ENCODE measurements at regions not wholly inside any gene's neighbourhood (a gene's known extent, or its start where the extent isn't known, plus 50 kb on each side); places are given as distances from the start of the nearest gene placed in this dataset.

DNA sequence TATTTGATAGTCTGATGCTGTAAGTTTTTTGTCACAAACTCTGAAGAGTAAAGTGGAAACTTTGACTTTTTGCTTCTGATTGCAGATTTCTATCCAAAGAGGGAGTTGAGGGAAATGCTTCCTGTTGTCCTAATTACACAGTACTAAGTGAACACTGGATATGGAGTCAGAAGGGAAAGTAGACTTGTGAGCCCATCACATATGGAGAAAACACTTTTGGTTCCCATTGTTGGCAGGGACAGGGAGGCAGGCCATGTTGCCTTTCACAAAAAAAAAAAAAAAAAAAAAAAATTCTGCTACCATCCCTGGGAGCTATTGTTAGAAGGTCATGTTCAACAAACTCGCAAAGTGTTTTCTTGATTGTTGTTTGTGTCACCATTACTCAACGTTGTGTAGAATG lies 144.3 kb downstream of the RPIA start:
- 66 to 75% methylated on average over 2 of the region's 2 CpGs for WGBS, 2 donors
- Histone ChIP-seq H3K36me3 (no peaks in the 10 kb centered on the region), H3K4me1 (peaks cover 0 to 25% (median 4%) of the 10 kb centered on the region in 9 donors), H3K4me3 (no peak overlapping the region), H3K27ac (peak overlapping the region in 3 of 10 donors; percentile 17 to 35 (median 32)), H3K9me3 (no peaks in the 10 kb centered on the region), H3K27me3 (no peaks in the 10 kb centered on the region)
- DNase-seq (no peak), ATAC-seq (peak in 2 of 8 donors; percentile 63 to 68)
- TF ChIP-seq, protein P1, sequence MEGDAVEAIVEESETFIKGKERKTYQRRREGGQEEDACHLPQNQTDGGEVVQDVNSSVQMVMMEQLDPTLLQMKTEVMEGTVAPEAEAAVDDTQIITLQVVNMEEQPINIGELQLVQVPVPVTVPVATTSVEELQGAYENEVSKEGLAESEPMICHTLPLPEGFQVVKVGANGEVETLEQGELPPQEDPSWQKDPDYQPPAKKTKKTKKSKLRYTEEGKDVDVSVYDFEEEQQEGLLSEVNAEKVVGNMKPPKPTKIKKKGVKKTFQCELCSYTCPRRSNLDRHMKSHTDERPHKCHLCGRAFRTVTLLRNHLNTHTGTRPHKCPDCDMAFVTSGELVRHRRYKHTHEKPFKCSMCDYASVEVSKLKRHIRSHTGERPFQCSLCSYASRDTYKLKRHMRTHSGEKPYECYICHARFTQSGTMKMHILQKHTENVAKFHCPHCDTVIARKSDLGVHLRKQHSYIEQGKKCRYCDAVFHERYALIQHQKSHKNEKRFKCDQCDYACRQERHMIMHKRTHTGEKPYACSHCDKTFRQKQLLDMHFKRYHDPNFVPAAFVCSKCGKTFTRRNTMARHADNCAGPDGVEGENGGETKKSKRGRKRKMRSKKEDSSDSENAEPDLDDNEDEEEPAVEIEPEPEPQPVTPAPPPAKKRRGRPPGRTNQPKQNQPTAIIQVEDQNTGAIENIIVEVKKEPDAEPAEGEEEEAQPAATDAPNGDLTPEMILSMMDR (IDR thresholded peaks at IDR 0.05): no peak
- intact Hi-C loops (cut with DNase I): no loop called here

DNA sequence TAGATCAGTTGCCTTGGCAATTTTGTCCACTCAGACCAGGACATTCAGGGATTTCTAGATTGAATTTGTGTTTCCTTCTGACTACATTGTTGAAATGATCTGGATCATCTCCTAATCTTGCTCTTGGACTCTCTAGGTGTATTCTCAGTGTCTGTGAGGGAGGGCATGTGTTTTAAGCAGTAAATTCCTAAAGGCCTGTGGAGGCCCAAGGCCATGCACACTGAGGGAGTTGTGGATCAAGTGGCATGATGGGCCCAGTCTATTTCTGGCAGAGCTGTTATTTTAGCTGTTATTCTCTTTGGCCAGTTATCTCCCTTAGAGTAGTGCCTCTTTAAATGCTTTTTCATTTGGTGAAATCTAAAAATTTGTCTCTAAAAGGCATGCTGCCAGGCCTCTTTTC lies 144.9 kb downstream of the RPIA start:
- intact Hi-C loops (cut with DNase I): no loop called here
- Histone ChIP-seq H3K27me3 (no peaks in the 10 kb centered on the region), H3K4me1 (peaks cover 0 to 25% (median 4%) of the 10 kb centered on the region in 9 donors), H3K4me3 (no peak overlapping the region), H3K9me3 (no peaks in the 10 kb centered on the region), H3K36me3 (no peaks in the 10 kb centered on the region), H3K27ac (peak overlapping the region in 5 of 10 donors; percentile 3 to 35 (median 24))
- TF ChIP-seq, protein P1 (IDR thresholded peaks at IDR 0.05): no peak
- DNase-seq (no peak), ATAC-seq (no peak)

DNA sequence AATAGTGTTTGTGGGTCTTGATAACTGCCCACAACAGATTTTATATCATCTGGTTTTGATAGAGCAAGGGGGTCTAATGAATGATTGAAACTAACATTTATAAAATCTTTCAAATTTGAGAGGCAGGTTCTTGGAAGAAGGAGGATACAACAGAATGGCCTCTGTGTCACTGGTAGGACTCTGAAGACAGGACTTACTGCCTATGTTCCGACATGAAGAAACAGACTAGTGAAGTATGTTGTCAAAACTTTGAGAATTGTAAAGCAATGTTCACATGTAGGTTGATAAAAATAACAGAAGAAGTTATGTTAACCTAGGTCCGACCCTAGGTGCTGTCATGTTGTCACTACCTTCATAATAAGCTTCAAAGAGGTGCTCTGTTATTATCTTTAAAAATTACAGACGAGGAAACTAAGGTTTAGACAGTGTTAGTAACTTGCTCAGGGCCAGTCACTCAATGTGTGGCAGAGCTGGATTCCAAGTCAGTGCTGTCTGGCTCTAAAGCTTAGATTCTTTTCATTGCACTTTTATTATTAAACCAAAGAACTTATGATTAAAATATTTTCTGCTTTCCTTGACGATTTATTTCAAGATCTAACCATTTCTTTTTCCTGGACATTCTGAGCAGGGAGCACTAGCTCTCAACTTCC lies 146.2 kb downstream of the RPIA start:
- no peaks in the 10 kb centered on the region for H3K36me3 ChIP-seq
- TF ChIP-seq, protein P1 (IDR thresholded peaks at IDR 0.05): no peak
- ATAC-seq: no peak
- no peak for DNase-seq
- no peaks in the 10 kb centered on the region for H3K9me3 ChIP-seq
- H3K27ac ChIP-seq: peak overlapping the region in 1 of 10 donors; percentile 33
- intact Hi-C loops (cut with DNase I): no loop called here
- peaks cover 0 to 25% (median 4%) of the 10 kb centered on the region in 9 donors for H3K4me1 ChIP-seq
- WGBS, 2 donors: 79 to 83% methylated on average over 4 of the region's 4 CpGs
- no peaks in the 10 kb centered on the region for H3K27me3 ChIP-seq
- no peak overlapping the region for H3K4me3 ChIP-seq

DNA sequence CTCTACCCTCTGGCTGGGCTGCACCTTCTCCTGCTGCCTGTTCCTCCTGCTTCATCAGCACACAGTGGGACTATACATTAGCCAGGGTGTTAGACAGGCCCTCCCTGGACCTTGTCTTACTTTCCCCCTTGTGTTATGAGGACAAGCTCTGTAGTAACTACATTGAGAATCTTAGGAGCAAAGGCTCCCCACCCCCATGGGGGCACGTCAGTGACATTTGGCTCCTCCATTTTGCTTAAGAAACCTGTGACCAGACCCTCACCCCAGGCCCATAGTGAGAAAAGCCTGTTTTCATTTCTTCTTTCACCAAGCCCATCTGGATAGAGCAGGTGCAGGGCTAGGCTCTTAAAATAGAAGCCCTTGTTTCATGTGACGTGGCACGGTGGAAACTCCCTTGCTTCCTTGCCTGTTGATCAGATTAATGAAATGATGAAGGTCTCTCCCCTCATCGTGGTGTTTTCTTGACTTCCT lies 146.7 kb downstream of the RPIA start:
- Histone ChIP-seq H3K36me3 (no peaks in the 10 kb centered on the region), H3K4me1 (peaks cover 0 to 25% (median 4%) of the 10 kb centered on the region in 9 donors), H3K27me3 (no peaks in the 10 kb centered on the region), H3K9me3 (no peaks in the 10 kb centered on the region), H3K27ac (peak overlapping the region in 2 of 10 donors; percentile 17 to 33), H3K4me3 (no peak overlapping the region)
- intact Hi-C loops (cut with DNase I): no loop called here
- WGBS, 2 donors: 37 to 47% methylated on average over 4 of the region's 4 CpGs
- TF ChIP-seq, protein P1 (IDR thresholded peaks at IDR 0.05): no peak
- ATAC-seq: peak in 3 of 8 donors; percentile 54 to 91 (median 75)
- DNase-seq: no peak
